Prostate gland (tissue), 2 donors: ENCODE measurements at regions not wholly inside any gene's neighbourhood (a gene's known extent, or its start where the extent isn't known, plus 50 kb on each side); places are given as distances from the start of the nearest gene placed in this dataset.
"Not testable (repeated sequence)": the region's sequence is repeated elsewhere in the genome, so short reads cannot be mapped to it uniquely, and the experiment has no call there.

ENCODE experiments used
- CTCF ChIP-seq, 4 experiments: fragments of 200-600 bp in 2 of 4; fragments of 450-650 bp in 2 of 4; sonication (generic) in 2 of 4; IDR thresholded peaks; 1 replicate in 3 of 4; 2 replicates in 1 of 4; pipeline ENCODE4 v1.5.1; 2016 to 2019; ENCODE audit warnings: antibody characterized with exemption in 4 of 4, mild to moderate bottlenecking in 2 of 4, moderate library complexity in 2 of 4
- POLR2A ChIP-seq: fragments of 450-650 bp; IDR thresholded peaks from one replicate; pipeline ENCODE4 v1.6.1; 2016; ENCODE audit warnings: antibody characterized with exemption, mild to moderate bottlenecking

GRCh38 chr1:120273363-120273762 lies 97.0 kb upstream of the SEC22B start:
- TF ChIP-seq CTCF (IDR thresholded peaks at IDR 0.05); POLR2A: not testable (repeated sequence)
